ENCODE measurements at regions not wholly inside any gene's neighbourhood (a gene's known extent, or its start where the extent isn't known, plus 50 kb on each side); places are given as distances from the start of the nearest gene placed in this dataset.

- TF ChIP-seq REST (IDR thresholded peaks at IDR 0.05; ENCODE audit: low read depth) (no peak), EGR1 (IDR thresholded peaks at IDR 0.05) (no peak), YY1 (IDR thresholded peaks at IDR 0.05; ENCODE audit: low read depth) (no peak), RAD21 (IDR thresholded peaks at IDR 0.05; ENCODE audit: low read depth) (no peak), EP300 (IDR thresholded peaks at IDR 0.05; ENCODE audit: borderline replicate concordance) (no peak), USF1 (IDR thresholded peaks at IDR 0.05) (no peak), CREB1 (IDR thresholded peaks at IDR 0.05; ENCODE audit: low read depth) (no peak), CEBPB (IDR thresholded peaks at IDR 0.05) (no peak), TAF1 (IDR thresholded peaks at IDR 0.05; ENCODE audit: low read depth) (no peak), ZBTB7A (IDR thresholded peaks at IDR 0.05; ENCODE audit: low read depth) (no peak), NFIC (IDR thresholded peaks at IDR 0.05) (no peak), FOXM1 (IDR thresholded peaks at IDR 0.05; ENCODE audit: borderline replicate concordance, low read depth) (no peak)
- TF ChIP-seq, protein P1, sequence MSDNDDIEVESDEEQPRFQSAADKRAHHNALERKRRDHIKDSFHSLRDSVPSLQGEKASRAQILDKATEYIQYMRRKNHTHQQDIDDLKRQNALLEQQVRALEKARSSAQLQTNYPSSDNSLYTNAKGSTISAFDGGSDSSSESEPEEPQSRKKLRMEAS (IDR thresholded peaks at IDR 0.05): no peak
These were observed 59.4 kb upstream of the AHR start for GRCh38 chr7:17239046-17239445.

All from Ishikawa (cell line).